ENCODE measurements at regions not wholly inside any gene's neighbourhood (a gene's known extent, or its start where the extent isn't known, plus 50 kb on each side); places are given as distances from the start of the nearest gene placed in this dataset.

GRCh38 chr18:67731851-67732250 lies 215.3 kb upstream of the DSEL start:
- TF ChIP-seq CTCF (IDR thresholded peaks at IDR 0.05) = no peak
- TF ChIP-seq EZH2 (IDR thresholded peaks at IDR 0.05) = no peak
- TF ChIP-seq EZH2phosphoT487 (IDR thresholded peaks at IDR 0.05) = no peak
